ENCODE measurements at regions not wholly inside any gene's neighbourhood (a gene's known extent, or its start where the extent isn't known, plus 50 kb on each side); places are given as distances from the start of the nearest gene placed in this dataset.

GRCh38 chr2:126536605-126537200, 119.3 kb upstream of the GYPC start:
- no peak for DNase-seq (ENCODE audit: low read depth)
- no peak overlapping the region for H3K4me3 ChIP-seq (ENCODE audit: low read depth, low read length)
- no peak for TF ChIP-seq CTCF (IDR thresholded peaks at IDR 0.05; ENCODE audit: insufficient read depth, low read length)

- no peak overlapping the region for H3K4me3 ChIP-seq (ENCODE audit: low read depth, low read length)
- no peak for DNase-seq (ENCODE audit: low read depth)
- no peak for TF ChIP-seq CTCF (IDR thresholded peaks at IDR 0.05; ENCODE audit: insufficient read depth, low read length)
Observed at GRCh38 chr2:126539101-126539500, 116.9 kb upstream of the GYPC start.

GRCh38 chr2:126542247-126542646, 113.7 kb upstream of the GYPC start:
- DNase-seq (ENCODE audit: low read depth) = no peak
- TF ChIP-seq CTCF (IDR thresholded peaks at IDR 0.05; ENCODE audit: insufficient read depth, low read length) = no peak
- no peak overlapping the region for H3K4me3 ChIP-seq (ENCODE audit: low read depth, low read length)

- no peak for TF ChIP-seq CTCF (IDR thresholded peaks at IDR 0.05; ENCODE audit: insufficient read depth, low read length)
- no peak overlapping the region for H3K4me3 ChIP-seq (ENCODE audit: low read depth, low read length)
- peak; percentile 0 for DNase-seq (ENCODE audit: low read depth)
Observed at GRCh38 chr2:126543081-126543480, 112.9 kb upstream of the GYPC start.

GRCh38 chr2:126558029-126558428, 97.9 kb upstream of the GYPC start:
- no peak overlapping the region for H3K4me3 ChIP-seq (ENCODE audit: low read depth, low read length)
- no peak for DNase-seq (ENCODE audit: low read depth)
- TF ChIP-seq CTCF (IDR thresholded peaks at IDR 0.05; ENCODE audit: insufficient read depth, low read length) = no peak

GRCh38 chr2:126568734-126569133, 87.2 kb upstream of the GYPC start:
- H3K4me3 ChIP-seq (ENCODE audit: low read depth, low read length) = no peak overlapping the region
- no peak for TF ChIP-seq CTCF (IDR thresholded peaks at IDR 0.05; ENCODE audit: insufficient read depth, low read length)
- DNase-seq (ENCODE audit: low read depth) = no peak

- H3K4me3 ChIP-seq (ENCODE audit: low read depth, low read length) = no peak overlapping the region
- no peak for TF ChIP-seq CTCF (IDR thresholded peaks at IDR 0.05; ENCODE audit: insufficient read depth, low read length)
- no peak for DNase-seq (ENCODE audit: low read depth)
Observed at GRCh38 chr2:126571403-126571802, 84.6 kb upstream of the GYPC start.

Data from fibroblast of the aortic adventitia (primary cell).